ENCODE measurements at regions not wholly inside any gene's neighbourhood (a gene's known extent, or its start where the extent isn't known, plus 50 kb on each side); places are given as distances from the start of the nearest gene placed in this dataset.

- no peak for TF ChIP-seq EZH2 (IDR thresholded peaks at IDR 0.05; ENCODE audit: insufficient read depth, poor library complexity, severe bottlenecking)
- no peak for TF ChIP-seq EZH2phosphoT487 (IDR thresholded peaks at IDR 0.05; ENCODE audit: insufficient read depth, low read depth)
These were observed 221.0 kb downstream of the HIPK3 start for GRCh38 chr11:33478111-33478573.

All from GM23248 (cell line).